OCI-LY7 (cell line): ENCODE measurements at regions not wholly inside any gene's neighbourhood (a gene's known extent, or its start where the extent isn't known, plus 50 kb on each side); places are given as distances from the start of the nearest gene placed in this dataset.

Experiments used
- EZH2phosphoT487 ChIP-seq: fragments of 200-600 bp; sonication (generic); IDR thresholded peaks from 2 replicates; pipeline ENCODE4 v1.6.1; 2018; ENCODE audit warnings: low read depth, borderline replicate concordance, mild to moderate bottlenecking, mixed run types, antibody characterized with exemption, low read length, moderate library complexity, mixed read lengths
- TF ChIP-seq, protein P1 (sequence below): fragments of 200-600 bp; sonication (generic); conservative IDR thresholded peaks from 2 replicates; pipeline ENCODE4 v1.5.1; 2014; ENCODE audit warnings: mild to moderate bottlenecking, antibody characterized with exemption, low read length, moderate library complexity, mixed read lengths

DNA sequence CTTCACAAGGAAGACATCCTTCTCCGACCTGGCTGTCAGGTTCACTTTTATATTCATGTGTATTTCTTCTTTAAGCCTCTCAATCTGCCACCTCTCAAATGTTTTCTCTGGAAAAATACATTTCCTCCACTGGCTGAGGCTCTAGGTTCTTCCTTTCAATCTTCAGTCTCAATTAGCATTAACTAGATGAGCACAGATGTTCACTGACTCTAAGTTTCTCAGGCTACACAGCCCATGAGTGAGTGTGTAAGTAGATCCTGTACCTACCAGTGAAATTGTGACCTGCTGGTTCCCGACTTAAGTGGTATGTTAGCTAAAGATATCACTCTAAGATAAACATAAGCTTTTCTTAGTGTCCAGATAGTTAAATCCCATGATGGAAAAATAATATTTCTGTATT, 206.9 kb downstream of the ADAMTS15 start:
- no peak for TF ChIP-seq EZH2phosphoT487
- TF ChIP-seq, protein P1, sequence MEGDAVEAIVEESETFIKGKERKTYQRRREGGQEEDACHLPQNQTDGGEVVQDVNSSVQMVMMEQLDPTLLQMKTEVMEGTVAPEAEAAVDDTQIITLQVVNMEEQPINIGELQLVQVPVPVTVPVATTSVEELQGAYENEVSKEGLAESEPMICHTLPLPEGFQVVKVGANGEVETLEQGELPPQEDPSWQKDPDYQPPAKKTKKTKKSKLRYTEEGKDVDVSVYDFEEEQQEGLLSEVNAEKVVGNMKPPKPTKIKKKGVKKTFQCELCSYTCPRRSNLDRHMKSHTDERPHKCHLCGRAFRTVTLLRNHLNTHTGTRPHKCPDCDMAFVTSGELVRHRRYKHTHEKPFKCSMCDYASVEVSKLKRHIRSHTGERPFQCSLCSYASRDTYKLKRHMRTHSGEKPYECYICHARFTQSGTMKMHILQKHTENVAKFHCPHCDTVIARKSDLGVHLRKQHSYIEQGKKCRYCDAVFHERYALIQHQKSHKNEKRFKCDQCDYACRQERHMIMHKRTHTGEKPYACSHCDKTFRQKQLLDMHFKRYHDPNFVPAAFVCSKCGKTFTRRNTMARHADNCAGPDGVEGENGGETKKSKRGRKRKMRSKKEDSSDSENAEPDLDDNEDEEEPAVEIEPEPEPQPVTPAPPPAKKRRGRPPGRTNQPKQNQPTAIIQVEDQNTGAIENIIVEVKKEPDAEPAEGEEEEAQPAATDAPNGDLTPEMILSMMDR = no peak
